Erythroblast (primary cell): ENCODE measurements at regions not wholly inside any gene's neighbourhood (a gene's known extent, or its start where the extent isn't known, plus 50 kb on each side); places are given as distances from the start of the nearest gene placed in this dataset.

Source experiments
- GATA1 ChIP-seq: IDR thresholded peaks from 2 replicates; pipeline ENCODE4 v1.6.1; 2011; ENCODE audit warnings: low read depth, mild to moderate bottlenecking, control low read depth, low read length, moderate library complexity
- POLR2A ChIP-seq: IDR thresholded peaks from 2 replicates; pipeline ENCODE4 v1.6.1; 2011; ENCODE audit warnings: mild to moderate bottlenecking, low read length

DNA sequence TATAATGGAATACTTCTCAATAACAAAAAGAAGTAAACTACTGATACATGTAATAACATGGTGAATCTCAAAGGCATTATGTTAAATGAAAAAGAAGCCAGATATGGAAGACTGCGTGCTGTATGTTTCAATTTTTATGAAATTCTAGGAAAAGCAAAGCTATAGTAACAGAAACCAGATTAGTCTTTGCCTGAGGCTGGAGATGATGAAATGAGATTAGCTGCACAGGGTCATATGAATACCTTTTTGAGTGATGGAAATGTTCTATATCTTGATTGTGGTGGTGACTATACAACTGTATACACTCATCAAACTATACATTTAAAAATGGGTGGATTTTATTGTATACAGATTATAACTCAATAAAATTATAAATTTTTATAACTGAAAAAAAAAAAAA is 113.5 kb downstream of the TMEM30B start:
- TF ChIP-seq POLR2A = no peak
- no peak for TF ChIP-seq GATA1
